H9 (cell line): ENCODE measurements at regions not wholly inside any gene's neighbourhood (a gene's known extent, or its start where the extent isn't known, plus 50 kb on each side); places are given as distances from the start of the nearest gene placed in this dataset.

Experiments used
- DNase-seq: peaks from one replicate; pipeline ENCODE4 v3.0.0-alpha.2; 2017
- H2AFZ ChIP-seq: one replicate; pipeline ENCODE4 v1.6.1; 2013; ENCODE audit warnings: mild to moderate bottlenecking, low read length, control low read depth, moderate library complexity
- H2AK5ac ChIP-seq: 2 replicates; pipeline ENCODE4 v1.6.1; 2013; ENCODE audit warnings: low read length, control low read depth, mixed read lengths; ENCODE audit not compliant: insufficient read length
- H2BK120ac ChIP-seq: one replicate; pipeline ENCODE4 v1.6.1; 2013; ENCODE audit warnings: low read depth, mild to moderate bottlenecking, low read length, control low read depth, inconsistent platforms; ENCODE audit not compliant: poor library complexity, severe bottlenecking
- H2BK12ac ChIP-seq: 2 replicates; pipeline ENCODE4 v1.6.1; 2013; ENCODE audit warnings: low read length, control low read depth, mixed read lengths, low read depth; ENCODE audit not compliant: insufficient read length
- H2BK15ac ChIP-seq: 2 replicates; pipeline ENCODE4 v1.6.1; 2013; ENCODE audit warnings: low read depth, low read length, control low read depth
- H2BK20ac ChIP-seq: one replicate; pipeline ENCODE4 v1.6.1; 2013; ENCODE audit warnings: low read depth, mild to moderate bottlenecking, low read length, control low read depth, inconsistent platforms; ENCODE audit not compliant: poor library complexity, severe bottlenecking
- H2BK5ac ChIP-seq: 2 replicates; pipeline ENCODE4 v1.6.1; 2013; ENCODE audit warnings: low read length, control low read depth, mixed read lengths; ENCODE audit not compliant: insufficient read length
- H3K14ac ChIP-seq: 2 replicates; pipeline ENCODE4 v1.6.1; 2013; ENCODE audit warnings: low read length, control low read depth; ENCODE audit not compliant: insufficient read depth
- H3K18ac ChIP-seq: 2 replicates; pipeline ENCODE4 v1.6.1; 2013; ENCODE audit warnings: low read depth, mild to moderate bottlenecking, mixed read lengths, low read length, control low read depth; ENCODE audit not compliant: insufficient read length
- H3K23ac ChIP-seq: 2 replicates; pipeline ENCODE4 v1.6.1; 2013; ENCODE audit warnings: low read length, control low read depth, mixed read lengths, low read depth; ENCODE audit not compliant: insufficient read length
- H3K23me2 ChIP-seq: 2 replicates; pipeline ENCODE4 v1.6.1; 2013; ENCODE audit warnings: low read depth, mild to moderate bottlenecking, mixed read lengths, low read length, control low read depth; ENCODE audit not compliant: insufficient read length, poor library complexity, severe bottlenecking
- H3K27ac ChIP-seq: 2 replicates; pipeline ENCODE4 v1.5.1; 2013; ENCODE audit warnings: low read length, control low read depth, mixed read lengths, low read depth; ENCODE audit not compliant: insufficient read length
- H3K27me3 ChIP-seq: 2 replicates; pipeline ENCODE4 v1.6.1; 2013; ENCODE audit warnings: low read length, control low read depth, inconsistent platforms; ENCODE audit not compliant: insufficient read depth
- H3K4ac ChIP-seq: 2 replicates; pipeline ENCODE4 v1.6.1; 2013; ENCODE audit warnings: low read depth, mild to moderate bottlenecking, control low read depth, inconsistent platforms, low read length, moderate library complexity
- H3K4me1 ChIP-seq: 2 replicates; pipeline ENCODE4 v1.6.1; 2013; ENCODE audit warnings: low read length, control low read depth, inconsistent platforms; ENCODE audit not compliant: insufficient read depth
- H3K4me2 ChIP-seq: 2 replicates; pipeline ENCODE4 v1.6.1; 2013; ENCODE audit warnings: low read length, control low read depth, mixed read lengths; ENCODE audit not compliant: insufficient read length, insufficient read depth
- H3K56ac ChIP-seq: 2 replicates; pipeline ENCODE4 v1.6.1; 2013; ENCODE audit warnings: low read depth, mild to moderate bottlenecking, mixed read lengths, low read length, control low read depth; ENCODE audit not compliant: insufficient read length
- H3K79me1 ChIP-seq: 2 replicates; pipeline ENCODE4 v1.6.1; 2013; ENCODE audit warnings: low read depth, mild to moderate bottlenecking, moderate library complexity, low read length, control low read depth, inconsistent platforms; ENCODE audit not compliant: insufficient read depth, poor library complexity, severe bottlenecking
- H3K79me2 ChIP-seq: 2 replicates; pipeline ENCODE4 v1.6.1; 2013; ENCODE audit warnings: low read length, control low read depth, inconsistent platforms; ENCODE audit not compliant: insufficient read depth
- H3K9ac ChIP-seq: 2 replicates; pipeline ENCODE4 v1.6.1; 2013; ENCODE audit warnings: low read length, control low read depth, mixed read lengths; ENCODE audit not compliant: insufficient read length; ENCODE audit errors: extremely low read depth
- H3K9me3 ChIP-seq: one replicate; pipeline ENCODE4 v1.6.1; 2013; ENCODE audit warnings: low read depth, low read length, inconsistent platforms; ENCODE audit not compliant: control insufficient read depth
- H3T11ph ChIP-seq: one replicate; pipeline ENCODE4 v1.6.1; 2013; ENCODE audit warnings: mild to moderate bottlenecking, low read length, control low read depth, inconsistent platforms
- H4K20me1 ChIP-seq: one replicate; pipeline ENCODE4 v1.6.1; 2013; ENCODE audit not compliant: control insufficient read depth, insufficient read length, insufficient read depth
- H4K5ac ChIP-seq: 2 replicates; pipeline ENCODE4 v1.6.1; 2013; ENCODE audit warnings: low read depth, mild to moderate bottlenecking, mixed read lengths, low read length, control low read depth; ENCODE audit not compliant: insufficient read length
- H4K8ac ChIP-seq: replicated peaks from 2 replicates; pipeline ENCODE4 v1.6.1; 2013; ENCODE audit warnings: low read length, control low read depth, mixed read lengths, low read depth; ENCODE audit not compliant: insufficient read length
- H4K91ac ChIP-seq: 2 replicates; pipeline ENCODE4 v1.6.1; 2013; ENCODE audit warnings: low read depth, mild to moderate bottlenecking, moderate library complexity, mixed read lengths, low read length, control low read depth; ENCODE audit not compliant: insufficient read length
- H3K27ac Mint-ChIP-seq, 3 experiments: 2 replicates in 2 of 3; 3 replicates in 1 of 3; pipeline ENCODE4 v1.8.0; 2020 to 2021; ENCODE audit warnings: mixed read lengths in 3 of 3, mild to moderate bottlenecking in 1 of 3, moderate library complexity in 1 of 3
- H3K27me3 Mint-ChIP-seq: 2 replicates; pipeline ENCODE4 v1.8.0; 2021; ENCODE audit warnings: low read depth, mild to moderate bottlenecking, moderate library complexity, mixed read lengths
- H3K36me3 Mint-ChIP-seq, 3 experiments: 2 replicates in 2 of 3; 3 replicates in 1 of 3; pipeline ENCODE4 v1.8.0; 2020 to 2021; ENCODE audit warnings: low read depth in 3 of 3, mixed read lengths in 3 of 3; ENCODE audit not compliant: insufficient read depth in 1 of 3
- H3K4me1 Mint-ChIP-seq, 2 experiments: 2 replicates each; pipeline ENCODE4 v1.8.0; 2020; ENCODE audit warnings: mixed read lengths in 2 of 2
- H3K4me3 Mint-ChIP-seq, 2 experiments: 2 replicates in 1 of 2; 3 replicates in 1 of 2; pipeline ENCODE4 v1.8.0; 2020 to 2021; ENCODE audit warnings: mild to moderate bottlenecking in 2 of 2, mixed read lengths in 2 of 2, moderate library complexity in 1 of 2
- H3K9me3 Mint-ChIP-seq, 2 experiments: 2 replicates in 1 of 2; 3 replicates in 1 of 2; pipeline ENCODE4 v1.8.0; 2020; ENCODE audit warnings: mild to moderate bottlenecking in 2 of 2, mixed read lengths in 2 of 2, moderate library complexity in 1 of 2
- CTCF ChIP-seq: fragments of 200-600 bp; sonication (generic); conservative IDR thresholded peaks from 3 replicates; pipeline ENCODE4 v1.8.0; 2021; ENCODE audit warnings: antibody characterized with exemption, mild to moderate bottlenecking
- WGBS: extraction: QIAGEN DNeasy Blood & Tissue Kit; methylation state at CpG from one replicate; pipeline ENCODE4 v1.1.7; 2013; ENCODE audit warnings: missing lambda C conversion rate, low lambda C conversion rate, mixed read lengths; ENCODE audit not compliant: insufficient read length; ENCODE audit errors: extremely low coverage; 5-methylcytosine and 5-hydroxymethylcytosine counted together

- no peaks in the 10 kb centered on the region for H3K79me2 ChIP-seq
- WGBS, result no CpG with 5 or more reads among the region's 32 CpGs
These were observed 141.9 kb downstream of the KIF26A start for GRCh38 chr14:104280085-104280901.

More at GRCh38 chr14:104280085-104280901, 141.9 kb downstream of the KIF26A start:
- H3K18ac ChIP-seq, result no peak overlapping the region
- no peaks in the 10 kb centered on the region for H3K79me1 ChIP-seq
- no peak overlapping the region for H3K27ac ChIP-seq
- no peaks in the 10 kb centered on the region for H3K23me2 ChIP-seq
- no peak overlapping the region for H3K56ac ChIP-seq
- no peak overlapping the region for H3T11ph ChIP-seq
- H2BK12ac ChIP-seq, result no peak overlapping the region
- H3K9me3 ChIP-seq, result no peaks in the 10 kb centered on the region
- no peak overlapping the region for H3K23ac ChIP-seq
- H3K4me1 Mint-ChIP-seq, result peaks cover 10 to 13% of the 10 kb centered on the region in 2 experiments
- H2BK5ac ChIP-seq, result no peak overlapping the region
- H3K4me2 ChIP-seq, result no peak overlapping the region
- H3K27me3 ChIP-seq, result no peaks in the 10 kb centered on the region
- H3K4ac ChIP-seq, result no peak overlapping the region
- no peak overlapping the region for H2BK120ac ChIP-seq
- no peak overlapping the region for H2AFZ ChIP-seq
- H3K27me3 Mint-ChIP-seq, result peaks cover 19% of the 10 kb centered on the region
- H4K8ac ChIP-seq, result no peak overlapping the region
- no peak overlapping the region for H2BK20ac ChIP-seq
- TF ChIP-seq CTCF, result no peak
- no peak overlapping the region; the same call in 1 of the 2 replicates for H3K14ac ChIP-seq
- H4K20me1 ChIP-seq, result no peaks in the 10 kb centered on the region
- no peak overlapping the region for H3K9ac ChIP-seq
- H3K9me3 Mint-ChIP-seq, result peaks cover 4% of the 10 kb centered on the region in 2 experiments; a peak in 4 of 5 replicates
- peak; percentile 25 for DNase-seq
- H2AK5ac ChIP-seq, result no peak overlapping the region
- no peak overlapping the region for H3K4me3 Mint-ChIP-seq
- no peak overlapping the region for H4K91ac ChIP-seq
- no peaks in the 10 kb centered on the region for H3K4me1 ChIP-seq
- no peaks in the 10 kb centered on the region for H3K36me3 Mint-ChIP-seq
- H3K27ac Mint-ChIP-seq, result no peak overlapping the region
- no peak overlapping the region for H2BK15ac ChIP-seq
- H4K5ac ChIP-seq, result no peak overlapping the region
